Prostate gland (tissue), 2 donors: ENCODE measurements at regions not wholly inside any gene's neighbourhood (a gene's known extent, or its start where the extent isn't known, plus 50 kb on each side); places are given as distances from the start of the nearest gene placed in this dataset.

Experiments
- DNase-seq: peaks from one replicate; pipeline ENCODE4 v3.0.0-alpha.2; 2019; ENCODE audit warnings: low spot score
- H3K27ac ChIP-seq, 2 donors: fragments of 200-600 bp; sonication (generic); 2 replicates each; pipeline ENCODE4 v1.5.1; 2017 to 2019
- H3K27me3 ChIP-seq: fragments of 200-600 bp; sonication (generic); replicated peaks from 2 replicates; pipeline ENCODE4 v1.5.1; 2019; ENCODE audit not compliant: insufficient read depth
- H3K36me3 ChIP-seq, 2 donors: fragments of 200-600 bp; sonication (generic); 1 replicate in 1 of 2; 2 replicates in 1 of 2; pipeline versions ENCODE4 v1.5.1 to v1.8.1; 2017 to 2019
- H3K4me1 ChIP-seq: fragments of 200-600 bp; sonication (generic); replicated peaks from 2 replicates; pipeline ENCODE4 v1.5.1; 2019
- H3K4me3 ChIP-seq, 2 donors: fragments of 200-600 bp; sonication (generic); 2 replicates each; pipeline ENCODE4 v1.5.1; 2017 to 2019
- H3K9me3 ChIP-seq: fragments of 200-600 bp; sonication (generic); 2 replicates; pipeline ENCODE4 v1.5.1; 2017
- POLR2A ChIP-seq: fragments of 450-650 bp; IDR thresholded peaks from one replicate; pipeline ENCODE4 v1.6.1; 2016; ENCODE audit warnings: antibody characterized with exemption, mild to moderate bottlenecking
- POLR2AphosphoS5 ChIP-seq: sonication (generic); formaldehyde crosslinking; IDR thresholded peaks from one replicate; pipeline ENCODE4 v1.6.1; 2017; ENCODE audit warnings: antibody characterized with exemption
- WGBS: methylation state at CpG from one replicate; pipeline ENCODE4 v1.1.5; 2018; 5-methylcytosine and 5-hydroxymethylcytosine counted together
- intact Hi-C: fragments of 100-400 bp; cut with DNase I; formaldehyde crosslinking; loops from one replicate; pipeline ENCODE4 v1.14.2; 2022
- TF ChIP-seq, protein P1 (sequence below), 4 experiments: fragments of 200-600 bp in 2 of 4; fragments of 450-650 bp in 2 of 4; sonication (generic) in 2 of 4; IDR thresholded peaks; 1 replicate in 3 of 4; 2 replicates in 1 of 4; pipeline ENCODE4 v1.5.1; 2016 to 2019; ENCODE audit warnings: antibody characterized with exemption in 4 of 4, mild to moderate bottlenecking in 2 of 4, moderate library complexity in 2 of 4

GRCh38 chr14:23719225-23719985 is 83.2 kb downstream of the DHRS2 start:
- DNase-seq: no peak
- H3K36me3 ChIP-seq: no peaks in the 10 kb centered on the region

DNA sequence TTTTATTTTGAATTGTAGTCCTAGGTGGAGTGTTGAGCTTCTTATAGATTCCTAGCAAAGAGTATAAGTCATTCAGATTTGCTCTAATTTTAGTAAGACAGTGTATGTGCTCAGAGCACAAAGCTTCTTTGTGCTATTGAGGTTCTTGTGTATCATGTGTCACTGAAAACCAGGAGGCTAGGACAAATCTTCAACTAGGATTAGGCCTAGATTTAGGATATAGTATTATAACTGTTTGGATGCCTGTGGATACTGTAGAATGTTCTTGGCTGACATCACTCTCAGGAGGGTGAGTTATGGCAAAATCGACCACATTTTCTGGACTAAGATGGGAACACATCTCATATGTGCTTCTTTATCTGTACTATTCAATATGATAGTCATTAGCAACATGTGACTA is 86.5 kb downstream of the DHRS2 start:
- Histone ChIP-seq H3K9me3 (no peaks in the 10 kb centered on the region), H3K27ac (no peak overlapping the region), H3K4me3 (no peak overlapping the region), H3K36me3 (no peaks in the 10 kb centered on the region), H3K4me1 (no peaks in the 10 kb centered on the region), H3K27me3 (no peaks in the 10 kb centered on the region)
- TF ChIP-seq POLR2A (no peak), POLR2AphosphoS5 (no peak)
- TF ChIP-seq, protein P1, sequence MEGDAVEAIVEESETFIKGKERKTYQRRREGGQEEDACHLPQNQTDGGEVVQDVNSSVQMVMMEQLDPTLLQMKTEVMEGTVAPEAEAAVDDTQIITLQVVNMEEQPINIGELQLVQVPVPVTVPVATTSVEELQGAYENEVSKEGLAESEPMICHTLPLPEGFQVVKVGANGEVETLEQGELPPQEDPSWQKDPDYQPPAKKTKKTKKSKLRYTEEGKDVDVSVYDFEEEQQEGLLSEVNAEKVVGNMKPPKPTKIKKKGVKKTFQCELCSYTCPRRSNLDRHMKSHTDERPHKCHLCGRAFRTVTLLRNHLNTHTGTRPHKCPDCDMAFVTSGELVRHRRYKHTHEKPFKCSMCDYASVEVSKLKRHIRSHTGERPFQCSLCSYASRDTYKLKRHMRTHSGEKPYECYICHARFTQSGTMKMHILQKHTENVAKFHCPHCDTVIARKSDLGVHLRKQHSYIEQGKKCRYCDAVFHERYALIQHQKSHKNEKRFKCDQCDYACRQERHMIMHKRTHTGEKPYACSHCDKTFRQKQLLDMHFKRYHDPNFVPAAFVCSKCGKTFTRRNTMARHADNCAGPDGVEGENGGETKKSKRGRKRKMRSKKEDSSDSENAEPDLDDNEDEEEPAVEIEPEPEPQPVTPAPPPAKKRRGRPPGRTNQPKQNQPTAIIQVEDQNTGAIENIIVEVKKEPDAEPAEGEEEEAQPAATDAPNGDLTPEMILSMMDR (IDR thresholded peaks at IDR 0.05): no peak
- DNase-seq: no peak
- intact Hi-C loops: loop anchor here (10.0 kb wide), 1 partner anchor 212 kb away; no protein-coding TSS in a partner anchor
- WGBS: 80% methylated on average over 1 of the region's 1 CpG

More at GRCh38 chr14:23719225-23719985, 83.2 kb downstream of the DHRS2 start:
- intact Hi-C loops: no loop called here
- Histone ChIP-seq H3K9me3 (no peaks in the 10 kb centered on the region), H3K27ac (no peak overlapping the region), H3K4me1 (no peaks in the 10 kb centered on the region), H3K4me3 (no peak overlapping the region), H3K27me3 (no peaks in the 10 kb centered on the region)
- TF ChIP-seq POLR2AphosphoS5: no peak
- TF ChIP-seq, protein P1 (IDR thresholded peaks at IDR 0.05): no peak
- TF ChIP-seq POLR2A: no peak
- WGBS: 86% methylated on average over 10 of the region's 10 CpGs

- WGBS: 65% methylated on average over 3 of the region's 3 CpGs
- no peak overlapping the region for H3K4me3 ChIP-seq
- no peaks in the 10 kb centered on the region for H3K4me1 ChIP-seq
- no peaks in the 10 kb centered on the region for H3K27me3 ChIP-seq
- H3K27ac ChIP-seq: no peak overlapping the region
- DNase-seq: no peak
- TF ChIP-seq, protein P1 (IDR thresholded peaks at IDR 0.05): no peak
- no peak for TF ChIP-seq POLR2AphosphoS5
- TF ChIP-seq POLR2A: no peak
- H3K36me3 ChIP-seq: no peaks in the 10 kb centered on the region
- no peaks in the 10 kb centered on the region for H3K9me3 ChIP-seq
- intact Hi-C loops: loop anchor here (10.0 kb wide), 1 partner anchor 211 kb away; no protein-coding TSS in a partner anchor
Measured at GRCh38 chr14:23723911-23724310, 87.7 kb downstream of the DHRS2 start.

DNA sequence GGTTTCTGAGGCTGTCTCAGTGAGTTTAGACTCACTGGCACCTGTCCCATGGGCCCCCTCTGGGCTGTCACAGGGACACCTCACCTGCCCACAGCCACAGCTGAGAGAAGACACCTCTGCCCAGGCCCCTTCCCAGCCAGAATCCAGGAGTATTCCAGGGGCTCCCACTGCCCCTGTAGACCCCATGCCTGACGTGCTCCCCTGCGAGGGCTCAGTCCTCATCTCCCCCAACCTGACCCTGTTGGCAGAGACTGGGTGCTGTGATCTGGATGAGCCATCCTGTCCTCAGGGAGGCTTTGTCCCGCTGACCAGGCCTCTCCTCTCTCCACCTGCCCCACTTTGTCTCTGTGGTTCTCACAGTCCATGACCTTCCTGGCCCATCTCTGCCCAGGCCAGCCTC is 89.4 kb downstream of the DHRS2 start:
- Histone ChIP-seq H3K36me3 (no peaks in the 10 kb centered on the region), H3K27ac (no peak overlapping the region), H3K9me3 (no peaks in the 10 kb centered on the region), H3K4me3 (no peak overlapping the region), H3K27me3 (no peaks in the 10 kb centered on the region), H3K4me1 (no peaks in the 10 kb centered on the region)
- intact Hi-C loops: loop anchor here (1.0 to 10.0 kb wide), 2 partner anchors 93 to 209 kb away; no protein-coding TSS in a partner anchor
- no peak for TF ChIP-seq POLR2A
- TF ChIP-seq, protein P1 (IDR thresholded peaks at IDR 0.05): no peak
- TF ChIP-seq POLR2AphosphoS5: no peak
- DNase-seq: no peak
- 88% methylated on average over 3 of the region's 3 CpGs for WGBS
